B cell (primary cell): ENCODE measurements at regions not wholly inside any gene's neighbourhood (a gene's known extent, or its start where the extent isn't known, plus 50 kb on each side); places are given as distances from the start of the nearest gene placed in this dataset.

Experiments
- EZH2 ChIP-seq: IDR thresholded peaks from 2 replicates; pipeline ENCODE4 v1.6.1; 2012; ENCODE audit warnings: borderline replicate concordance, low read depth, mild to moderate bottlenecking, moderate library complexity, low read length; ENCODE audit not compliant: insufficient read depth, poor library complexity, severe bottlenecking
- TF ChIP-seq, protein P1 (sequence below): fragments of 200-600 bp; IDR thresholded peaks from one replicate; pipeline ENCODE4 v1.8.0; 2022; ENCODE audit warnings: antibody characterized with exemption, mild to moderate bottlenecking

DNA sequence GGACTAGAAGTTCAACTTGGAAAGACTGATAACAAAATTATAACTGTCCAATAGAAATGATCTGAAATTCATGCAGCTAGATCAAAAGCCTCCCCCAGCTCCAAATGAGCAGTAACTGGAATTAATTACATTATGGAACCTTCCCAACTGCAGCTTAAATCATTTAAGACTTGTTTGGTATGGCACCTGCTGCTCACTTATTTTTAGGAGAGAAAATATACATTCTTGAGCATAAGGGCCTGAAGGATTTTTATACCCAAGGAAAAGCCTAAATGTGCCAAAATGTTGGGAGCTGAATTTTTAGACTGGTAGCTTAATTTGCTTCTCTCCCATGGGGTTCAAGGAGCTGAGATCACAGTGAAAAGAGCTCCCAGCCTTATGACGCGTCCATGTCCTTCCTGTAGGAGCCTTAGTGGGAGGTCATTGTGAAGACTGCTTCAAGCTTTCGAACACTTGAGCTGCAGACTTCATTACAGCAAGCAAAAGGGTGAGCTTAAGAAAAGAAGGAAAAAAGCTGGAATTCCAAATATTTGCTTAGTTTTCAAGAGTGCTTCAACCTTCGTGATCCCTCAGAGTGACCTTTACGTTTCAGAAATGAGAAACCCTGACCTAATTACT is 276.0 kb downstream of the DMAC1 start:
- TF ChIP-seq, protein P1, sequence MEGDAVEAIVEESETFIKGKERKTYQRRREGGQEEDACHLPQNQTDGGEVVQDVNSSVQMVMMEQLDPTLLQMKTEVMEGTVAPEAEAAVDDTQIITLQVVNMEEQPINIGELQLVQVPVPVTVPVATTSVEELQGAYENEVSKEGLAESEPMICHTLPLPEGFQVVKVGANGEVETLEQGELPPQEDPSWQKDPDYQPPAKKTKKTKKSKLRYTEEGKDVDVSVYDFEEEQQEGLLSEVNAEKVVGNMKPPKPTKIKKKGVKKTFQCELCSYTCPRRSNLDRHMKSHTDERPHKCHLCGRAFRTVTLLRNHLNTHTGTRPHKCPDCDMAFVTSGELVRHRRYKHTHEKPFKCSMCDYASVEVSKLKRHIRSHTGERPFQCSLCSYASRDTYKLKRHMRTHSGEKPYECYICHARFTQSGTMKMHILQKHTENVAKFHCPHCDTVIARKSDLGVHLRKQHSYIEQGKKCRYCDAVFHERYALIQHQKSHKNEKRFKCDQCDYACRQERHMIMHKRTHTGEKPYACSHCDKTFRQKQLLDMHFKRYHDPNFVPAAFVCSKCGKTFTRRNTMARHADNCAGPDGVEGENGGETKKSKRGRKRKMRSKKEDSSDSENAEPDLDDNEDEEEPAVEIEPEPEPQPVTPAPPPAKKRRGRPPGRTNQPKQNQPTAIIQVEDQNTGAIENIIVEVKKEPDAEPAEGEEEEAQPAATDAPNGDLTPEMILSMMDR: no peak
- no peak for TF ChIP-seq EZH2
